H1 (cell line): ENCODE measurements at regions not wholly inside any gene's neighbourhood (a gene's known extent, or its start where the extent isn't known, plus 50 kb on each side); places are given as distances from the start of the nearest gene placed in this dataset.

ENCODE experiments used
- CTCF ChIA-PET: fragments of 300-600 bp; sonication (Branson Sonifier 250); formaldehyde crosslinking; loops from one replicate; lab custom pipeline; 2021; ENCODE audit not compliant: partially characterized antibody; lab: Charles Lee
- POLR2A ChIA-PET: fragments of 300-600 bp; sonication (Branson Sonifier 250); formaldehyde crosslinking; loops from one replicate; lab custom pipeline; 2021; ENCODE audit warnings: inconsistent platforms; ENCODE audit not compliant: partially characterized antibody; lab: Charles Lee
- DNase-seq, 2 experiments: peaks; one replicate each; pipeline versions ENCODE4 v3.0.0 to v3.0.0-alpha.2; 2010 to 2022; ENCODE audit warnings: low spot score in 2 of 2, low read depth in 1 of 2, mixed read lengths in 1 of 2
- FAIRE-seq: peaks from 2 replicates; lab custom pipeline; 2011; peaks lifted over from hg19 to GRCh38; lab: Jason Lieb, UNC
- H2AFZ ChIP-seq: 2 replicates; pipeline ENCODE4 v1.8.1; 2012; ENCODE audit warnings: low read length, inconsistent platforms
- H2AK5ac ChIP-seq: 2 replicates; pipeline ENCODE4 v1.6.1; 2013; ENCODE audit warnings: low read depth, low read length
- H2BK120ac ChIP-seq: replicated peaks from 2 replicates; pipeline ENCODE3; 2013; ENCODE audit warnings: low read depth, low read length, inconsistent platforms
- H2BK12ac ChIP-seq: 2 replicates; pipeline ENCODE4 v1.6.1; 2013; ENCODE audit warnings: low read depth, low read length
- H2BK15ac ChIP-seq: 2 replicates; pipeline ENCODE4 v1.6.1; 2013; ENCODE audit warnings: low read length
- H2BK20ac ChIP-seq: 2 replicates; pipeline ENCODE4 v1.6.1; 2013; ENCODE audit warnings: low read length
- H2BK5ac ChIP-seq: 2 replicates; pipeline ENCODE4 v1.6.1; 2013; ENCODE audit warnings: low read depth, low read length
- H3K14ac ChIP-seq: 2 replicates; pipeline ENCODE4 v1.6.1; 2013; ENCODE audit warnings: inconsistent platforms; ENCODE audit not compliant: insufficient read length
- H3K18ac ChIP-seq: 2 replicates; pipeline ENCODE4 v1.6.1; 2013; ENCODE audit warnings: low read length; ENCODE audit errors: extremely low read depth
- H3K23ac ChIP-seq: 2 replicates; pipeline ENCODE4 v1.6.1; 2013; ENCODE audit warnings: inconsistent platforms; ENCODE audit not compliant: insufficient read length
- H3K23me2 ChIP-seq: 2 replicates; pipeline ENCODE4 v1.6.1; 2013; ENCODE audit warnings: low read depth, low read length
- H3K27ac ChIP-seq: 2 replicates; pipeline ENCODE4 v1.6.1; 2011; ENCODE audit warnings: low read depth, low read length, inconsistent platforms
- H3K27me3 ChIP-seq, 4 experiments: replicated peaks in 1 of 4; 1 replicate in 1 of 4; 2 replicates in 3 of 4; pipeline versions ENCODE4 v1.6.1 to v1.8.1; 2011 to 2013; ENCODE audit warnings: low read length in 3 of 4, mild to moderate bottlenecking in 3 of 4, inconsistent platforms in 2 of 4, mixed read lengths in 2 of 4, moderate library complexity in 1 of 4; ENCODE audit not compliant: control insufficient read depth in 3 of 4, insufficient read depth in 3 of 4; ENCODE audit errors: extremely low read depth in 1 of 4
- H3K36me3 ChIP-seq, 4 experiments: 2 replicates each; pipeline versions ENCODE4 v1.6.1 to v1.8.1; 2011 to 2013; ENCODE audit warnings: mild to moderate bottlenecking in 4 of 4, low read length in 3 of 4, moderate library complexity in 2 of 4, control low read depth in 1 of 4, inconsistent platforms in 1 of 4; ENCODE audit not compliant: insufficient read depth in 4 of 4, control insufficient read depth in 2 of 4
- H3K4ac ChIP-seq: replicated peaks from 2 replicates; pipeline ENCODE3; 2013; ENCODE audit warnings: low read length, low read depth, mixed read lengths, inconsistent platforms; ENCODE audit not compliant: insufficient read length
- H3K4me1 ChIP-seq, 4 experiments: replicated peaks in 1 of 4; 1 replicate in 1 of 4; 2 replicates in 3 of 4; pipeline versions ENCODE4 v1.6.1 to v1.8.1; 2011 to 2013; ENCODE audit warnings: low read length in 3 of 4, inconsistent platforms in 2 of 4, mixed read lengths in 1 of 4; ENCODE audit not compliant: insufficient read depth in 4 of 4, control insufficient read depth in 3 of 4
- H3K4me2 ChIP-seq, 2 experiments: 2 replicates each; pipeline versions ENCODE4 v1.6.1 to v1.8.1; 2011 to 2013; ENCODE audit warnings: low read depth in 2 of 2, low read length in 2 of 2, control low read depth in 1 of 2, inconsistent platforms in 1 of 2, mild to moderate bottlenecking in 1 of 2; ENCODE audit not compliant: insufficient read depth in 1 of 2
- H3K4me3 ChIP-seq, 4 experiments: fragments of 200-600, 300-600 bp in 1 of 4; sonication (generic), shearing (Covaris generic), sonication (Bioruptor Twin) in 1 of 4; 2 replicates each; pipeline versions ENCODE4 v1.5.1 to v1.8.1; 2011 to 2016; ENCODE audit warnings: low read length in 4 of 4, low read depth in 3 of 4, control low read depth in 2 of 4, inconsistent platforms in 2 of 4, mild to moderate bottlenecking in 2 of 4, mixed read lengths in 1 of 4, moderate library complexity in 1 of 4; ENCODE audit not compliant: insufficient read depth in 2 of 4; ENCODE audit errors: extremely low read depth in 1 of 4
- H3K56ac ChIP-seq: replicated peaks from 2 replicates; pipeline ENCODE3; 2013; ENCODE audit warnings: low read depth, mild to moderate bottlenecking, mixed read lengths, low read length, inconsistent platforms; ENCODE audit not compliant: insufficient read length
- H3K79me1 ChIP-seq: 2 replicates; pipeline ENCODE4 v1.6.1; 2013; ENCODE audit warnings: low read depth, low read length, control low read depth
- H3K79me2 ChIP-seq, 2 experiments: 2 replicates each; pipeline versions ENCODE4 v1.6.1 to v1.8.1; 2012 to 2013; ENCODE audit warnings: low read length in 2 of 2, mild to moderate bottlenecking in 2 of 2, inconsistent platforms in 1 of 2; ENCODE audit not compliant: insufficient read depth in 2 of 2, control insufficient read depth in 1 of 2
- H3K9ac ChIP-seq, 4 experiments: replicated peaks in 1 of 4; 1 replicate in 1 of 4; 2 replicates in 3 of 4; pipeline versions ENCODE4 v1.6.1 to v1.8.1; 2011 to 2013; ENCODE audit warnings: low read depth in 3 of 4, low read length in 3 of 4, control low read depth in 2 of 4, mild to moderate bottlenecking in 2 of 4, moderate library complexity in 2 of 4, inconsistent platforms in 1 of 4; ENCODE audit errors: extremely low read depth in 1 of 4
- H3K9me3 ChIP-seq, 2 experiments: 2 replicates each; pipeline versions ENCODE4 v1.6.1 to v1.8.1; 2012 to 2013; ENCODE audit warnings: mild to moderate bottlenecking in 2 of 2, moderate library complexity in 2 of 2, control low read depth in 1 of 2, inconsistent platforms in 1 of 2, low read depth in 1 of 2, low read length in 1 of 2, mixed read lengths in 1 of 2; ENCODE audit not compliant: insufficient read depth in 2 of 2
- H4K20me1 ChIP-seq, 2 experiments: replicated peaks in 1 of 2; 2 replicates each; pipeline versions ENCODE3 to v1.8.1; 2011 to 2013; ENCODE audit warnings: inconsistent platforms in 2 of 2, low read length in 2 of 2, mild to moderate bottlenecking in 1 of 2; ENCODE audit not compliant: insufficient read depth in 2 of 2, control insufficient read depth in 1 of 2
- H4K5ac ChIP-seq: 2 replicates; pipeline ENCODE4 v1.6.1; 2013; ENCODE audit warnings: low read length, low read depth, mixed read lengths, inconsistent platforms; ENCODE audit not compliant: insufficient read length
- H4K8ac ChIP-seq: 2 replicates; pipeline ENCODE4 v1.8.0; 2013; ENCODE audit warnings: mild to moderate bottlenecking, moderate library complexity, low read length, inconsistent platforms; ENCODE audit not compliant: insufficient read depth; ENCODE audit errors: extremely low read depth
- H4K91ac ChIP-seq: replicated peaks from 2 replicates; pipeline ENCODE3; 2013; ENCODE audit warnings: low read length, mixed read lengths, inconsistent platforms; ENCODE audit not compliant: insufficient read length
- KDM1A ChIP-seq: fragments of 200-600, 300-600 bp; sonication (generic); IDR thresholded peaks from 2 replicates; pipeline ENCODE4 v1.7.1; 2016; ENCODE audit warnings: mild to moderate bottlenecking, low read length, borderline replicate concordance
- RFX5 ChIP-seq: IDR thresholded peaks from 2 replicates; pipeline ENCODE4 v1.6.1; 2011; ENCODE audit warnings: low read depth, low read length, improper control_type of control experiment, borderline replicate concordance
- WGBS, 2 experiments: shearing (Covaris generic) in 1 of 2; methylation state at CpG; one replicate each; pipeline versions ENCODE4 v1.1.6 to v1.1.7; 2013 to 2015; ENCODE audit warnings: low lambda C conversion rate in 2 of 2, mixed read lengths in 2 of 2, inconsistent platforms in 1 of 2, low coverage in 1 of 2, missing lambda C conversion rate in 1 of 2; ENCODE audit not compliant: insufficient replicate concordance in 2 of 2, insufficient coverage in 1 of 2, insufficient read length in 1 of 2; ENCODE audit errors: extremely low coverage in 1 of 2, missing lambda C conversion rate in 1 of 2; 5-methylcytosine and 5-hydroxymethylcytosine counted together

DNA sequence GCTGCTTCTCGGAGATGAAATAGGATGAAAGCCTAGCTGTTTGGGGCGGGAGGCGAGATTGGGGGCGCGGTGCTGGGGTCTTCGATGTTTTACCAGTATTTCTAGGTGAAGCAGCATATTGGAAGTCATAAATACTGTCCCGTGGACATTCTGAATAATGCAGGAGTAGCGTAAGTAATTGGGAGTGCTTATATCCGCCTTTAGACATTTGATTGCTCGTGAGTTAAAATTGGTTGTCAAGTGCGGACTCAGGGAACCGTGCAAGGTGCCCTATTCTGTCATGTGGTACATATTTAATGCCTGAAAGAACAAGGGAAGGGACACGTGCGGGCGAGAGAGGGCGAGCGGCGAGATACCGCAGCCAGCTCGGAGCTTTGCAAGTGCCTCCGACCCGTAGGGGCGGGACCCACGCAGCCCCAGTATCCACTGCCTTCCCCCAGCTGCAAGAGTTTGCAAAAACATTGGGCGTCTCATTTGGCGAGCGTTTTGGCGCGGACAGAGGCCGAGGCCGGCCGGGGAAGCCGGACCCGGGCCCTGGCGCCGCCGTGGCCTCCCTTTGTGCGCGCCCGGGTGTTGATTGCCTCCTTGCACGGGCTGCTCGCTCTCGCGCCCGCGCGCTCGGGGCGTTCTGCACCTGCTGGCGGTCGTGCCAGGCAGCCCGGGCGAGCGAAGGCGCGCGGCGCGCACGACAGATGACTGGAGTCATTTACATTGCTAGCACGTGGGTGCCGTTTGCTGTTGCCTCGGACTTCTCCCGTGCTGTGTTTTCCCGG, 849.8 kb upstream of the RBFOX1 start:
- Histone ChIP-seq H3K4me3 (peak overlapping the region in 3 of 4 experiments; percentile 21 to 60 (median 56); a peak in 6 of 8 replicates), H4K8ac (peak overlapping the region; percentile 23; the same call in 1 of the 2 replicates), H3K79me1 (no peaks in the 10 kb centered on the region), H3K27me3 (peaks cover 0 to 20% (median 15%) of the 10 kb centered on the region in 4 experiments; a peak in 6 of 7 replicates), H4K5ac (no peak overlapping the region), H2BK5ac (no peak overlapping the region), H3K14ac (no peak overlapping the region), H2BK12ac (no peak overlapping the region), H2BK120ac (no peak overlapping the region), H3K9ac (no peak overlapping the region; a peak in 1 of 7 replicates), H3K18ac (0 out of 2 replicates have a peak overlapping the region, but pooled peaks have one; percentile 10), H2AK5ac (no peak overlapping the region), H2BK20ac (no peak overlapping the region), H3K23ac (no peak overlapping the region), H3K4me1 (peaks cover 0 to 3% (median 1%) of the 10 kb centered on the region in 4 experiments; a peak in 1 of 7 replicates), H3K79me2 (no peaks in the 10 kb centered on the region), H3K56ac (no peak overlapping the region), H4K20me1 (no peaks in the 10 kb centered on the region), H3K36me3 (no peaks in the 10 kb centered on the region), H3K9me3 (no peaks in the 10 kb centered on the region), H4K91ac (no peak overlapping the region), H2AFZ (peak overlapping the region; percentile 87; the same call in 1 of the 2 replicates), H3K23me2 (peaks cover 3% of the 10 kb centered on the region; the same call in 1 of the 2 replicates), H3K4ac (no peak overlapping the region), H3K27ac (no peak overlapping the region), H3K4me2 (peak overlapping the region; percentile 83 to 91), H2BK15ac (no peak overlapping the region)
- ChIA-PET CTCF (no interaction called here), POLR2A (no interaction called here)
- WGBS, 2 experiments: 75% methylated on average over 55 of the region's 65 CpGs; no CpG with 5 or more reads in 1 of the 2 experiments
- TF ChIP-seq RFX5: no peak
- TF ChIP-seq KDM1A: peak; percentile 88
- FAIRE-seq: no peak
- peak in 1 of 2 experiments; percentile 50 for DNase-seq
